ENCODE measurements at regions not wholly inside any gene's neighbourhood (a gene's known extent, or its start where the extent isn't known, plus 50 kb on each side); places are given as distances from the start of the nearest gene placed in this dataset.
"Not testable (repeated sequence)": the region's sequence is repeated elsewhere in the genome, so short reads cannot be mapped to it uniquely, and the experiment has no call there.

GRCh38 chr12:126282691-126283090 is 1217.5 kb downstream of the AACS start:
- DNase-seq (no peak), ATAC-seq (no peak)
- Mint-ChIP-seq H3K27me3 (no peaks in the 10 kb centered on the region), H3K4me3 (no peak overlapping the region), H3K4me1 (ENCODE audit: low read depth) (no peaks in the 10 kb centered on the region), H3K36me3 (ENCODE audit: low read depth) (no peaks in the 10 kb centered on the region), H3K9me3 (peaks cover 9% of the 10 kb centered on the region), H3K27ac (no peak overlapping the region)
- ChIA-PET CTCF (no interaction called here), POLR2A (no interaction called here)
- intact Hi-C loops (cut with micrococcal nuclease), result no loop called here
- TF ChIP-seq CTCF (IDR thresholded peaks at IDR 0.05), result no peak

GRCh38 chr12:126286203-126286602 is 1221.0 kb downstream of the AACS start:
- ChIA-PET POLR2A (no interaction called here), CTCF (no interaction called here)
- no peak for ATAC-seq

GRCh38 chr12:126290456-126290855 is 1225.2 kb downstream of the AACS start:
- DNase-seq (no peak), ATAC-seq (no peak)
- TF ChIP-seq CTCF (IDR thresholded peaks at IDR 0.05), result no peak
- Mint-ChIP-seq H3K27ac (no peak overlapping the region), H3K4me3 (no peak overlapping the region), H3K27me3 (no peaks in the 10 kb centered on the region), H3K4me1 (ENCODE audit: low read depth) (no peaks in the 10 kb centered on the region), H3K36me3 (ENCODE audit: low read depth) (no peaks in the 10 kb centered on the region), H3K9me3 (peaks cover 6% of the 10 kb centered on the region)
- intact Hi-C loops (cut with micrococcal nuclease), result no loop called here
- ChIA-PET CTCF (no interaction called here), POLR2A (no interaction called here)

More at GRCh38 chr12:126286203-126286602, 1221.0 kb downstream of the AACS start:
- no peaks in the 10 kb centered on the region for H3K4me1 Mint-ChIP-seq (ENCODE audit: low read depth)
- no peak for TF ChIP-seq CTCF (IDR thresholded peaks at IDR 0.05)
- no peak for DNase-seq
- H3K4me3 Mint-ChIP-seq, result no peak overlapping the region
- no peaks in the 10 kb centered on the region for H3K36me3 Mint-ChIP-seq (ENCODE audit: low read depth)
- intact Hi-C loops (cut with micrococcal nuclease), result no loop called here
- H3K9me3 Mint-ChIP-seq, result peaks cover 8% of the 10 kb centered on the region
- no peaks in the 10 kb centered on the region for H3K27me3 Mint-ChIP-seq
- H3K27ac Mint-ChIP-seq, result no peak overlapping the region

- DNase-seq; CTCF ChIA-PET; intact Hi-C loops (cut with micrococcal nuclease); H3K27ac Mint-ChIP-seq; H3K9me3 Mint-ChIP-seq; H3K36me3 Mint-ChIP-seq (ENCODE audit: low read depth); H3K4me3 Mint-ChIP-seq; H3K4me1 Mint-ChIP-seq (ENCODE audit: low read depth); H3K27me3 Mint-ChIP-seq; ATAC-seq; POLR2A ChIA-PET: not testable (repeated sequence)
Measured at GRCh38 chr12:126291987-126292386, 1226.8 kb downstream of the AACS start.

GRCh38 chr12:126295652-126296051 is 1230.4 kb downstream of the AACS start:
- ChIA-PET CTCF (no interaction called here), POLR2A (interaction anchor here (0.7 kb wide), 1 partner anchor 327 kb away, joined by 3 read pairs; no protein-coding TSS in a partner anchor)
- DNase-seq, result no peak
- H3K4me3 Mint-ChIP-seq, result no peak overlapping the region
- H3K4me1 Mint-ChIP-seq (ENCODE audit: low read depth), result no peaks in the 10 kb centered on the region
- no peak for ATAC-seq
- peaks cover 7% of the 10 kb centered on the region for H3K9me3 Mint-ChIP-seq
- H3K27ac Mint-ChIP-seq, result no peak overlapping the region
- intact Hi-C loops (cut with micrococcal nuclease), result no loop called here
- H3K27me3 Mint-ChIP-seq, result no peaks in the 10 kb centered on the region
- H3K36me3 Mint-ChIP-seq (ENCODE audit: low read depth), result no peaks in the 10 kb centered on the region
- TF ChIP-seq CTCF (IDR thresholded peaks at IDR 0.05), result no peak

- no peak for TF ChIP-seq CTCF (IDR thresholded peaks at IDR 0.05)
- Mint-ChIP-seq H3K36me3 (ENCODE audit: low read depth) (no peaks in the 10 kb centered on the region), H3K27me3 (no peaks in the 10 kb centered on the region), H3K4me3 (no peak overlapping the region), H3K9me3 (peaks cover 11% of the 10 kb centered on the region), H3K27ac (no peak overlapping the region), H3K4me1 (ENCODE audit: low read depth) (no peaks in the 10 kb centered on the region)
- ChIA-PET POLR2A (no interaction called here), CTCF (no interaction called here)
- ATAC-seq (no peak), DNase-seq (no peak)
- intact Hi-C loops (cut with micrococcal nuclease), result no loop called here
Measured at GRCh38 chr12:126309278-126309677, 1244.0 kb downstream of the AACS start.
